ENCODE measurements at regions not wholly inside any gene's neighbourhood (a gene's known extent, or its start where the extent isn't known, plus 50 kb on each side); places are given as distances from the start of the nearest gene placed in this dataset.
"Not testable (repeated sequence)": the region's sequence is repeated elsewhere in the genome, so short reads cannot be mapped to it uniquely, and the experiment has no call there.

DNA sequence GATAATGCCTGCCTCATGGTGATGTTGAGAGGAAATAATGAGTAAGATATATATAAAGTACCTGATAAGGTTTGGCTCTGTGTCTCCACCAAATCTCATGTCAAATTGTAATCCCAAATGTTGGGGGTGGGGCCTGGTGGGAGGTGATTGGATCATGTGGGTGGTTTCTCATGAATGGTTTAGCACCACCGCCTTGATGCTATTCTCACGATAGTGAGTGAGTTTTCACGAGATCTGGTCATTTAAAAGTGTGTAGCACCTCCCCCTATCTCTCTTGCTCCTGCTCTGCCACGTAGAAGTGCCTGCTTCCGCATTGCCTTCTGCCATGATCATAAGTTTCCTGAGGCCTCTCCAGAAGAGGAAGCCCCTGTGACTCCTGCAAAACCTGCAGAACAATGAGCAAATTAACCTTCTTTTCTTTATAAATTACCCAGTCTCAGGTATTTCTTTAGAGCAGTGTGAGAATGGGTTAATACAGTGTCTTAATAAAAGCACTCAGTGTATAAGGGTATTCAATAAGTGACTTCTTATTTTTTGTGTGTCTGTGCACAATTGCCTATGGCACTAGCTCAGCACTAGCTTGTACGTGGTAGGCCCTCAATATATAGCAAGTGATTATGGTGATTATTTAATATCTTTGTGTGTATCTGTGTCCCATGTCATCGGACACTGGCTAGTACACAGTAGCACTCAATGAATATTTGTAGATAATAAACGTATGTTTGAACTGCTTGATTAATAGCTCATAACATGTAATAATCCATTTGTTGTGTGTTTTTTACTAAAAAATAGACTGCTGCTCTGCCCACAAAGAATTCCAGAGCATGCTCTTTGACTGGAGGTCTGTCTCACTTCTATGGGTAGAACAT, 138.1 kb upstream of the LMNTD1 start:
- H3K36me3 Mint-ChIP-seq (ENCODE audit: low read depth): no peaks in the 10 kb centered on the region
- H3K27ac Mint-ChIP-seq: no peak overlapping the region
- CTCF ChIA-PET: no interaction called here
- H3K27me3 Mint-ChIP-seq: no peaks in the 10 kb centered on the region
- POLR2A ChIA-PET: no interaction called here
- peaks cover 2% of the 10 kb centered on the region for H3K9me3 Mint-ChIP-seq
- H3K4me3 Mint-ChIP-seq: no peak overlapping the region
- DNase-seq: no peak
- no peaks in the 10 kb centered on the region for H3K4me1 Mint-ChIP-seq

DNA sequence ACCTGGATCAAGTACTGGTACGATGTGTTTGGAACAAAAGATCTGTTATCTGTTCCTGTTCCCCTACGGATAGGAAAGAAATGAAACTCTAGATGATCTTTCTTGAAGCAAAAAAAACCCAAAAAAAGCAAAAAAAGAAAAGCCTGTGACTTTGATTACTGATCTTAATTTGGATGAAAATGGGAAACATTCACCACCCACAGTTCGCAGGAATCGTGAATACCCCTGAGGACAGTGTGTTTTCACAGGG, 138.7 kb upstream of the LMNTD1 start:
- no peak overlapping the region for H3K27ac Mint-ChIP-seq
- peaks cover 4% of the 10 kb centered on the region for H3K9me3 Mint-ChIP-seq
- ChIA-PET POLR2A (no interaction called here), CTCF (no interaction called here)
- H3K4me3 Mint-ChIP-seq: no peak overlapping the region
- H3K27me3 Mint-ChIP-seq: peaks cover 2% of the 10 kb centered on the region
- no peaks in the 10 kb centered on the region for H3K4me1 Mint-ChIP-seq
- H3K36me3 Mint-ChIP-seq (ENCODE audit: low read depth): no peaks in the 10 kb centered on the region
- no peak for DNase-seq

DNA sequence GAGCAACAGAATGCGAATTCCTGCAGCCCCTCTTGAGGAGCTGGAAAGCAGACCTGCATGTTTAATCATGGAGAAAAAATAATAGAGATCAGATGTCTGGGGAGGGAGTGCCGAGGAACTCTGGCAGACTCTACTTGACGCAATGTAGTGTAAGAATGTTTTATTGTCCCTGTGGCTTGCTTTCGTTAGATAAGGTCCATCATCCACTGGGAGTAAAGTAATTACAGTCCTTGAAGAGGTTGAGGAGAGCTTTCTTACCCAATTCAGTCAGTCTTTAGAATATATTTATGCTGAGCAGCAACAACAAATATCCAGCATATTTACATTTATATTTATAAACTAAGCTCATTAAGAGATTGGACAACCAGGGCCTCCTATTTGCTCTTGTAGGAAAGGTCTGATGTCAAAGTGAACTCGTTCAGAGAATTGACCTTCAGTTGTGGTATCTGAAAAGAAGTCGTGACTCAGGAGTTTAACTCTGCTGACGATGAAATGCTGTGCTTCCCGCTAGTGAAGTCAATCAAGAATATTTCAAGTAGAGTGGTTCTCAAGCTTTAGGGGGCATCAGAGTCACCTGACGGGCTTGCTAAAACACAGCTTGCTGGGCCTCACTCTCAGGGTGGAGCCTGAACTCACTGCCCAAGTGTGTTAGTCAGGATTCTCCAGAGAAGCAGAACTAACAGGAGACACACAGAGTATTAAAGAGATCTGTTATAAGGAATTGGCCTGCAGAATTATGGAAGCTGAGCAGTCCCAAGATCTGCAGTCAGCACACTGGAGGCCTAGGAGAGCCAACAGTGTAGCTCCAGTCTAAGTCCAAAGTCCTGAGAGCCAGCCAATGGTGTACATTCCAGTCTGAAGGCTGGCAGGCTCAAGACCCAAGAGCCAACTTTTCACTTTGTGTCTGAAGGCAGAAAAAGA, 139.3 kb upstream of the LMNTD1 start:
- POLR2A ChIA-PET: no interaction called here
- DNase-seq: no peak
- Mint-ChIP-seq H3K9me3 (peaks cover 4% of the 10 kb centered on the region), H3K27me3 (peaks cover 2% of the 10 kb centered on the region), H3K36me3 (ENCODE audit: low read depth) (no peaks in the 10 kb centered on the region), H3K4me1 (no peaks in the 10 kb centered on the region), H3K4me3 (no peak overlapping the region), H3K27ac (no peak overlapping the region)
- CTCF ChIA-PET: no interaction called here

DNA sequence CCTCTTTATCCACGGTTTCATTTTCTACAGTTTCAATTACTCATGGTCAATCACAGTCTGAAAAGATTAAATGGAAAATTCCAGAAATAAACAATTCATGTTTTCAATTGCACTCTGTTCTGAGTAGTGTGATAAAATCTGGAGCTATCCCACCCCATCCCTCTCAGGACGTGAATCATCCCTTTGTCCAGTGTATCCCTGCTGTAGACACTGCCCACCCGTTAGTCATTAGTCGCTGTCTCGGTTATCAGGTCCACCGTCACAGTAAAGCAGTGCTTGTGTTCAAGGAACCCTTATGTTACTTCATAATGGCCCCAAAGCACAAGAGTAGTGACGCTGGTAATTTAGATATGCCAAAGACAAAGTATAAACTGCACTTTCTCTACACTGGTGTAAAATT, 141.0 kb upstream of the LMNTD1 start:
- H3K4me1 Mint-ChIP-seq: no peaks in the 10 kb centered on the region
- ChIA-PET POLR2A (no interaction called here), CTCF (no interaction called here)
- no peaks in the 10 kb centered on the region for H3K36me3 Mint-ChIP-seq (ENCODE audit: low read depth)
- no peak overlapping the region for H3K27ac Mint-ChIP-seq
- no peak overlapping the region for H3K4me3 Mint-ChIP-seq
- H3K9me3 Mint-ChIP-seq: peaks cover 4% of the 10 kb centered on the region
- peaks cover 2% of the 10 kb centered on the region for H3K27me3 Mint-ChIP-seq
- no peak for DNase-seq

DNA sequence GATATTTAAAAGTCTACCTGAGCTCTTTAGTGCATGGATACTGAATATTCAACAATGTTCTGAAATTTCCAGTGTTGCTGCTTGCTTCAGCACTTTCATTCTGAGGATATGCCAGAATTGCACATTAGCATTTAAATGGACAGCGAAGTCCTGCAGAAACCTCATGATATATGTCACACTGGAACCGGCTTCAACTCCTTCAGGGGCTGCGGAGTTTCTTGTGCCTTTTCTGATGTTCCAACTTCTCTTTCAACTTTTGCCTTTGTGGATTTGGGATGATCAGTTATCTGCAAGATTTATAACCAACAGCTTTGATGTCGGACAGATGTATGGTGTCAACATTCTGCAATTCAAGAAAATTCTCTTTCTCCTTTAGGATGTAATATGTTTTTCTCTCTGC, 142.5 kb upstream of the LMNTD1 start:
- Mint-ChIP-seq H3K9me3 (peaks cover 2% of the 10 kb centered on the region), H3K4me3 (no peak overlapping the region), H3K27ac (no peak overlapping the region), H3K4me1 (no peaks in the 10 kb centered on the region), H3K36me3 (ENCODE audit: low read depth) (no peaks in the 10 kb centered on the region), H3K27me3 (peaks cover 2% of the 10 kb centered on the region)
- ChIA-PET POLR2A (no interaction called here), CTCF (no interaction called here)
- no peak for DNase-seq

DNA sequence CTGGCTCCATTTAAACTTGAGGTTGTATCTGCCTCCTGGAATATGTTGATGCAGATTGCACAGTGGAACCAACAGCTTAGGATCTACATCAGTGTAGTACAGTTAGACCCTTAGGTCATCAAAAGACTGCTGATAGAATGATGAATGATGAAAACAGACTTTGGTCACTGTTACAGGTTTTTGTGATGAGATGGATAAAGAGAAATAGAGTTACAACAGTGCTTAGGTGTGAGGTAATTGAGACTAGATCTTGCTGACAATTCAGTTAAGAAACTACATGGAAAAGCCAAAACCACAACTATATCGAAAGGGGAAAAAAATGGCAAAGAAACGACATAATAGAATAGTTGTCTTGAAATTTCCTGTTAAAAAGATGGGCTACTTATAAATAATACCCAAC, 145.7 kb upstream of the LMNTD1 start:
- ChIA-PET CTCF (no interaction called here), POLR2A (no interaction called here)
- H3K27me3 Mint-ChIP-seq: peaks cover 2% of the 10 kb centered on the region
- H3K27ac Mint-ChIP-seq: no peak overlapping the region
- no peak for DNase-seq
- no peaks in the 10 kb centered on the region for H3K4me1 Mint-ChIP-seq
- H3K9me3 Mint-ChIP-seq: peaks cover 4% of the 10 kb centered on the region
- H3K36me3 Mint-ChIP-seq (ENCODE audit: low read depth): no peaks in the 10 kb centered on the region
- no peak overlapping the region for H3K4me3 Mint-ChIP-seq

DNA sequence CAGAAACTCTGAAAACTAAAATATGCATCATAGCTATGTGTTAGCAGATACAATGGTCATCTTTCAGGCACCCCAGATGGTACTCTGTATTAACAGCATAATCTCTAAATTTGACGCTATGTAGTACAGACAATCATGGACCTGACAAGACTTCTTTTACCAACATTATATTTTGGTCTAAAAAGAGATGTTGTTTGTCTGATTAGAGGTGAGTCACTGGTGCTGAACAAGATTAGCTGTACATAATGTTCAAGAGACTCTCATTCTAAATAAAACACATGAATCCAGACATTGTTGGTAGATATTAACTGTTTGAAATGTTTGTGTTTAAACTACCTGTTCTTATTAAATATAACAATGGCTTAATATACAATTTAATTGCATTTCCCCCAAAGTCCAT, 146.4 kb upstream of the LMNTD1 start:
- H3K36me3 Mint-ChIP-seq (ENCODE audit: low read depth): no peaks in the 10 kb centered on the region
- no peak overlapping the region for H3K27ac Mint-ChIP-seq
- no peak for DNase-seq
- H3K4me3 Mint-ChIP-seq: no peak overlapping the region
- H3K9me3 Mint-ChIP-seq: peaks cover 4% of the 10 kb centered on the region
- peaks cover 2% of the 10 kb centered on the region for H3K27me3 Mint-ChIP-seq
- CTCF ChIA-PET: no interaction called here
- POLR2A ChIA-PET: no interaction called here
- H3K4me1 Mint-ChIP-seq: no peaks in the 10 kb centered on the region

DNA sequence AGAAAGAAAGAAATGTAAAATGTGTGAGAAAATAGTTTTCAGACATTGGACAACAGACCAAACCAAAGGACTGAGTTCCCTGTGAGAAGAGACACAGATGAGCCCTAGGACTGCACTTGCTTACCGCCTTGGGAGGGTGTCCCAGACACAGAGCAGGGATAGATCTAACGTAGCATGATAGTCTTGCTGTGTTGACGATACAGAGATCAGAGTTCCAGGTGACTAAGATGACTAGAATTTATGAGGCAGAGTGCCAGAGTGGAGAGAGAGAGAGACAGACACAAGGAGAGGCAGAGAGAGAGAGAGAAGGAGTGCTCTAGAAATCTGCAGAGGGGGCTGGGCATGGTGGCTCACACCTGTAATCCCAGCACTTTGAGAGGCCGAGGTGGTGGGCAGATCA, 148.2 kb upstream of the LMNTD1 start:
- Mint-ChIP-seq H3K27ac (no peak overlapping the region), H3K27me3 (peaks cover 2% of the 10 kb centered on the region), H3K36me3 (ENCODE audit: low read depth) (no peaks in the 10 kb centered on the region), H3K9me3 (peaks cover 4% of the 10 kb centered on the region), H3K4me1 (no peaks in the 10 kb centered on the region), H3K4me3 (no peak overlapping the region)
- CTCF ChIA-PET: no interaction called here
- POLR2A ChIA-PET: no interaction called here
- no peak for DNase-seq

DNA sequence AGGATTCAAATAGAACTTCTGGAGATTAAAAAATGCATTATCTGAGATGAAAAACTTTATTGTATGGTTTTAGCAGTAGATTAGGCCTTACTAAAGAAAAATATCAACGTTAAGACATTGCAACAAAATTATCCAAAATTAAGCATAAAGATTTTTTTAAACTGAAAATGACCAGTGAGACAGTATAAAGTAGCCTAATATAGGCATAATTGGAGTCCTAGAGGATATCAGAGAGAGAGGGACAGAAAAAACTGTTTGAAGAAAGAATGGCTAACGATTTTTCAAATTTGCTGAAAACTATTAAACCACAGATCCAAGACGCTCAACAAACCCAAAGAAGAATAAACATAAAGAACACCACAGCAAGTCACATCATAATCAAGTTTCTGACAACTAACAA, 149.5 kb upstream of the LMNTD1 start:
- CTCF ChIA-PET: no interaction called here
- H3K4me1 Mint-ChIP-seq: no peaks in the 10 kb centered on the region
- no peak overlapping the region for H3K4me3 Mint-ChIP-seq
- no peaks in the 10 kb centered on the region for H3K36me3 Mint-ChIP-seq (ENCODE audit: low read depth)
- POLR2A ChIA-PET: no interaction called here
- no peaks in the 10 kb centered on the region for H3K27me3 Mint-ChIP-seq
- peaks cover 4% of the 10 kb centered on the region for H3K9me3 Mint-ChIP-seq
- DNase-seq: no peak
- H3K27ac Mint-ChIP-seq: no peak overlapping the region

DNA sequence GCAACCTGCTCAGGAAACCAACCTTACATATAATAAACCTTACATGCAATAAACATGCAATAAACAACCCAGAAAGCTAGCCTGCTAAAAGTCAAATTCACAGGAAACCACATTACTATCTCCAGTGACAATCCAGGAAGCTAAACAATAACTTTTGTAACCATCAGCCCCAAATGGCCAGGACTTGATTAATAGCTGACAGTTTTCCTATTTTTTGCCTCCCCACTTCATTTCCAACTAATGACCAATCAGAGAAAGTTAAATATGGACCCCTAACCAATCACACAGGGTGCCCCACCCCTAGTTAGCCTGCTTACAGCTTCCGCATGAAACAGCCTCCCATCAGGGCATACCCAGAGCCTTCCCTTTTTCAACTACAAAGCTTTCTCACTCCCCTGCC, 152.2 kb upstream of the LMNTD1 start:
- Mint-ChIP-seq H3K36me3 (ENCODE audit: low read depth) (no peaks in the 10 kb centered on the region), H3K4me1 (no peaks in the 10 kb centered on the region), H3K4me3 (no peak overlapping the region), H3K27ac (no peak overlapping the region), H3K9me3 (peaks cover 4% of the 10 kb centered on the region), H3K27me3 (no peaks in the 10 kb centered on the region)
- CTCF ChIA-PET: no interaction called here
- POLR2A ChIA-PET: no interaction called here
- no peak for DNase-seq

DNA sequence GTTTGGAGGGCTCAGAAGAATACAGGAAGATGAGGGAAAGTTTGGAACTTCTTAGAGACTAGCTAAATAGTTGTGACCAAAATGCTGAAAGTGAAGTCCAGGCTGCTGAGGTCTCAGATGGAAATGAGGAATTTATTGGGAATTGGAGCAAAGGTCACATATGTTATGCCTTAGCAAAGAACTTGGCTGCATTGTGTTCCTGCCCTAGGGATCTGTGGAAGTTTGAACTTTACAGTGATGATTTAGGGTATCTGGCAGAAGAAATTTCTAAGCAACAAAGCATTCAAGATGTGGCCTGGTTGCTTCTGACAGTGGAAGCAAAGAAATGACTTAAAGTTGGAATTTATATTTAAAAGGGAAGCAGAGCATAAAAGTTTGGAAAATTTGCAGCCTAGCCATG, 153.6 kb upstream of the LMNTD1 start:
- H3K27ac Mint-ChIP-seq; POLR2A ChIA-PET; H3K4me1 Mint-ChIP-seq; CTCF ChIA-PET; DNase-seq; H3K36me3 Mint-ChIP-seq (ENCODE audit: low read depth); H3K27me3 Mint-ChIP-seq; H3K9me3 Mint-ChIP-seq; H3K4me3 Mint-ChIP-seq: not testable (repeated sequence)

DNA sequence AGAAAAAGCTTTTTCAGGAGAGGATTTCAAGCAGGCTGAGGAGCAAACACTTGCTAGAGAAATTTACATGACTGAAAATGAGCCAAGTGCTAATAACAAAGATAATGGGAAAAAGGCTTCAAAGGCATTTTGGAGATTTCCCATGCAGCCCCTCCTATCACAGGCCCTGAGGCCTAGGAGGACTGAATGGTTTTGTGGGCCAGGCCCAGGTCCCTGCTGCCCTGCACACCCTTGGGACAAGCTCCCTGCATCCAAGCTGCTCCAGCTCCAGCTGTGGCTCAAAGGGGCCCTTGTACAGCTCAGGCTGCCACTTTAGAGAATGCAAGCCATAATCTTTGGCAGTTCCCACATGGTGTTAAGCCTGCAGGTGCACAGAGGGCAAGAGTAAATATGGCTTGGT, 154.0 kb upstream of the LMNTD1 start:
- no peaks in the 10 kb centered on the region for H3K27me3 Mint-ChIP-seq
- ChIA-PET CTCF (no interaction called here), POLR2A (no interaction called here)
- peaks cover 3% of the 10 kb centered on the region for H3K9me3 Mint-ChIP-seq
- no peaks in the 10 kb centered on the region for H3K36me3 Mint-ChIP-seq (ENCODE audit: low read depth)
- no peak overlapping the region for H3K4me3 Mint-ChIP-seq
- no peak overlapping the region for H3K27ac Mint-ChIP-seq
- no peaks in the 10 kb centered on the region for H3K4me1 Mint-ChIP-seq
- DNase-seq: no peak

DNA sequence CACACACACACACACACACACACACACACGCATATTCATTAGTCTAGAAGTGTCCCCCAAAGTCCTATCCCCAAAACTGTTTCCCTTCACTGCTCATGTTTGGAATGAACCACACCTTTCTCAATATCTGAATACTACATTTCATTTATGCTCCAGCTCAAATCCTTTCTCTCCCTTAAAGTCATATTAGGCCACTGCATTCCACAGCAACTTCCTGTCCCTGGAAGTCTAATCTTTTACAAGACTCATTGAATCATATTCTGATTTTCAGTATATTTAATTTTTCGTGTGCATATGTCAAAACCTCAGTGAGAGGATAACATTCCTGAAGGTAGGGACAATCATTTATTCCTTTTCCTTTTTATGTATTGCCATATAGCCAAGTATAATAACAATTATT, 155.6 kb upstream of the LMNTD1 start:
- H3K4me3 Mint-ChIP-seq: no peak overlapping the region
- H3K27me3 Mint-ChIP-seq: no peaks in the 10 kb centered on the region
- H3K36me3 Mint-ChIP-seq (ENCODE audit: low read depth): no peaks in the 10 kb centered on the region
- CTCF ChIA-PET: no interaction called here
- peaks cover 3% of the 10 kb centered on the region for H3K9me3 Mint-ChIP-seq
- no peak overlapping the region for H3K27ac Mint-ChIP-seq
- no peak for DNase-seq
- POLR2A ChIA-PET: no interaction called here
- H3K4me1 Mint-ChIP-seq: peaks cover 5% of the 10 kb centered on the region

DNA sequence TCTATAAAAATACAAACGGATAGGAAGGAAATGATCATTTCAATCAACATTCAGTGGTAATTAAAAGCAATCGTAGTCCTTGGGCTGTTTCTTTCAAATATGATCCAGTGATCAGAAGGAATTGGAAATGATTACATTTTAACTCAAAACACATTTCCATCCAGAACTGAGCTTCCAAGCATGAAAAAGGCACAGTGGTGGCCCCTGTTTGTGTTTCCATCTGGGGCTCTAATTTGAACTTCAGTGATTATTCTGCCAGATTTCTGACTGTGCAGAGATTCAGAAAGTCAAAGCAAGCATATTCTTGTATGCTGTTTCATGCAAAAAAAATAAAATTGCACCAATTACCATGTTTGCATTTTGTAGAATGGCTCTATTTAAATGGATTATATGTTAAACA, 157.0 kb upstream of the LMNTD1 start:
- ChIA-PET CTCF (no interaction called here), POLR2A (no interaction called here)
- Mint-ChIP-seq H3K27me3 (no peaks in the 10 kb centered on the region), H3K36me3 (ENCODE audit: low read depth) (no peaks in the 10 kb centered on the region), H3K9me3 (peaks cover 3% of the 10 kb centered on the region), H3K4me1 (peaks cover 5% of the 10 kb centered on the region), H3K4me3 (no peak overlapping the region), H3K27ac (no peak overlapping the region)
- DNase-seq: no peak

All from activated CD4-positive, alpha-beta memory T cell treated with anti-CD3 and anti-CD28 coated beads, Interleukin-2, amount 10 ng/mL, durations not matched to agents 7 days and 5 days (primary cell).